HCT116 (cell line): ENCODE measurements at regions not wholly inside any gene's neighbourhood (a gene's known extent, or its start where the extent isn't known, plus 50 kb on each side); places are given as distances from the start of the nearest gene placed in this dataset.
A peak's percentile ranks its signal among the peaks of the same experiment; 100 is the strongest.

Experiments
- ATF3 ChIP-seq: IDR thresholded peaks from 2 replicates; pipeline ENCODE4 v1.6.1; 2012
- CEBPB ChIP-seq: IDR thresholded peaks from 2 replicates; pipeline ENCODE4 v1.6.1; 2012; ENCODE audit warnings: low read depth
- CTCF ChIP-seq, 3 experiments: fragments of 200-600 bp in 1 of 3; sonication (generic) in 1 of 3; IDR thresholded peaks in 2 of 3; conservative IDR thresholded peaks in 1 of 3; 2 replicates each; pipeline ENCODE4 v1.5.1; 2012 to 2017; ENCODE audit warnings: low read depth in 2 of 3, low read length in 2 of 3, antibody characterized with exemption in 1 of 3, borderline replicate concordance in 1 of 3, control low read depth in 1 of 3, mild to moderate bottlenecking in 1 of 3, mixed read lengths in 1 of 3, mixed run types in 1 of 3, moderate library complexity in 1 of 3; ENCODE audit not compliant: insufficient read depth in 1 of 3
- POLR2A ChIP-seq: IDR thresholded peaks from 2 replicates; pipeline ENCODE4 v1.7.0; 2011; ENCODE audit warnings: borderline replicate concordance; ENCODE audit not compliant: insufficient read depth, insufficient read length; ENCODE audit errors: extremely low read depth
- POLR2AphosphoS5 ChIP-seq: IDR thresholded peaks from 2 replicates; pipeline ENCODE4 v1.6.1; 2011; ENCODE audit warnings: mild to moderate bottlenecking, low read depth, low read length, moderate library complexity

- TF ChIP-seq POLR2AphosphoS5 (no peak), CTCF (IDR thresholded peaks at IDR 0.05 in 2 of 3, conservative IDR thresholded peaks at IDR 0.05 in 1 of 3; ENCODE audit: borderline replicate concordance in 1 of 3, insufficient read depth in 1 of 3, low read depth in 2 of 3, low read length in 2 of 3) (peak in 1 of 3 experiments; percentile 16; a peak in 1 of 6 replicates), POLR2A (no peak), CEBPB (no peak), ATF3 (no peak)
Measured at GRCh38 chr14:106875503-106875902, 1349.1 kb downstream of the TMEM121 start.
